ENCODE measurements at regions not wholly inside any gene's neighbourhood (a gene's known extent, or its start where the extent isn't known, plus 50 kb on each side); places are given as distances from the start of the nearest gene placed in this dataset.

GRCh38 chr11:96648991-96649390, 259.2 kb downstream of the JRKL start:
- no peak for TF ChIP-seq CTCF (IDR thresholded peaks at IDR 0.05; ENCODE audit: low read depth, low read length)
- TF ChIP-seq POLR2A (IDR thresholded peaks at IDR 0.05; ENCODE audit: extremely low read depth, insufficient read length): no peak

Data from NB4 (cell line).